Gastroesophageal sphincter (tissue), 2 donors: ENCODE measurements at regions not wholly inside any gene's neighbourhood (a gene's known extent, or its start where the extent isn't known, plus 50 kb on each side); places are given as distances from the start of the nearest gene placed in this dataset.

Experiments used
- EP300 ChIP-seq: sonication (generic); formaldehyde crosslinking; IDR thresholded peaks from one replicate; pipeline ENCODE4 v1.6.1; 2017; ENCODE audit warnings: antibody characterized with exemption, mild to moderate bottlenecking
- POLR2A ChIP-seq, 2 donors: fragments of 450-650 bp; IDR thresholded peaks; one replicate each; pipeline ENCODE4 v1.6.1; 2017; ENCODE audit warnings: antibody characterized with exemption in 2 of 2, mild to moderate bottlenecking in 2 of 2, moderate library complexity in 1 of 2

GRCh38 chr6:91718198-91718597 lies 1131.3 kb upstream of the MAP3K7 start:
- TF ChIP-seq EP300 (no peak), POLR2A (IDR thresholded peaks at IDR 0.05) (no peak)
